Osteocyte (in vitro differentiated cells): ENCODE measurements at regions not wholly inside any gene's neighbourhood (a gene's known extent, or its start where the extent isn't known, plus 50 kb on each side); places are given as distances from the start of the nearest gene placed in this dataset.

ENCODE experiments used
- DNase-seq: peaks from one replicate; pipeline ENCODE4 v3.0.0; 2021; ENCODE audit warnings: mixed read lengths; ENCODE audit not compliant: unreplicated experiment; ENCODE audit errors: extremely low spot score
- H3K27ac Mint-ChIP-seq: one replicate; pipeline ENCODE4 v1.8.0; 2021; ENCODE audit warnings: mild to moderate bottlenecking, mixed read lengths; ENCODE audit not compliant: unreplicated experiment
- H3K27me3 Mint-ChIP-seq: one replicate; pipeline ENCODE4 v1.8.0; 2021; ENCODE audit warnings: mixed read lengths; ENCODE audit not compliant: unreplicated experiment
- H3K36me3 Mint-ChIP-seq: one replicate; pipeline ENCODE4 v1.8.0; 2021; ENCODE audit warnings: mixed read lengths; ENCODE audit not compliant: unreplicated experiment
- H3K4me1 Mint-ChIP-seq: one replicate; pipeline ENCODE4 v1.8.0; 2021; ENCODE audit warnings: mixed read lengths; ENCODE audit not compliant: unreplicated experiment
- H3K4me3 Mint-ChIP-seq: one replicate; pipeline ENCODE4 v1.8.0; 2021; ENCODE audit warnings: mild to moderate bottlenecking, moderate library complexity, mixed read lengths; ENCODE audit not compliant: unreplicated experiment
- H3K9me3 Mint-ChIP-seq: one replicate; pipeline ENCODE4 v1.8.0; 2021; ENCODE audit warnings: mixed read lengths; ENCODE audit not compliant: unreplicated experiment
- CTCF ChIP-seq: fragments of 200-600 bp; sonication (generic); IDR thresholded peaks from 2 replicates; pipeline ENCODE4 v1.5.0; 2021; ENCODE audit warnings: antibody characterized with exemption, mild to moderate bottlenecking, moderate library complexity

DNA sequence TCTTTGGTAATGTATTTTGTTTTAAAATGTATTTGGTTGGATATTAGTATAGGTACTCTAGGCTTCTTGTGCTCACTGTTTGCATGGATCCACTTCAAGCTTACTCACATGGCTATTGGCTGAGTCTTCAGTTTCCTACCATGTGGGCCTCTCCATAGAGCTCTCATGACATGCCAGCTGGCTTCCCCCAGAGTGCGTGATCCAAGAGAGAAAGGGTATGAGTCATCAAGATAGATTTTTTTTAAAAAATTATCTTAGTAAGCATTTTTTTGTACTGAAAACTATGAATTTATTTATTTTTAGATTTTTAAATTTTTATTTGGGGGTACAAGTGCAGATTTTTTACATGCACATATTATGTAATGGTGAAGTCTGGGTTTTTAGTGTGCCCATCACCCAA lies 219.1 kb upstream of the AMOT start:
- no peak for TF ChIP-seq CTCF
- Mint-ChIP-seq H3K27me3 (no peaks in the 10 kb centered on the region), H3K27ac (no peak overlapping the region), H3K36me3 (no peaks in the 10 kb centered on the region), H3K4me3 (no peak overlapping the region), H3K4me1 (no peaks in the 10 kb centered on the region), H3K9me3 (peaks cover 29% of the 10 kb centered on the region)
- no peak for DNase-seq

DNA sequence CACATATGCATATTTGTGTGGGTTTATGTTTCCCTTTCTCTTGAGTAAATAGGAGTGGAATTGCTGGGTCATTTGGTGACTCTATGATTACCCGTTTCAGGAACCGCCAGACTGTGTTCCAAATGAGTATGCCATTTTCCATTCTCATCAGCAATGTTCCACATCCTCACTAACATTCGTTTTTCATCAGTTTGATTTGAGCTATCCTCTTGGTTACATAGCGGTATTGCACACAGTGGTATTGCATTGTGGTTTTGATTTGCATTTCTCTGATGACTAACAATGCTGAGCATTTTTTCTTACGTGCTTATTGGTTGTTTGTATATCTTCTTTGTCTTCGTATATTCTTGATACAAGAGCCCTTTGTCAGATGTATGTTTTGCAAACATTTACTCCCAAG lies 218.0 kb upstream of the AMOT start:
- H3K4me1 Mint-ChIP-seq: no peaks in the 10 kb centered on the region
- no peak overlapping the region for H3K4me3 Mint-ChIP-seq
- H3K36me3 Mint-ChIP-seq: no peaks in the 10 kb centered on the region
- TF ChIP-seq CTCF: no peak
- H3K27me3 Mint-ChIP-seq: no peaks in the 10 kb centered on the region
- H3K9me3 Mint-ChIP-seq: peaks cover 18% of the 10 kb centered on the region
- no peak overlapping the region for H3K27ac Mint-ChIP-seq
- DNase-seq: no peak

- Mint-ChIP-seq H3K36me3 (no peaks in the 10 kb centered on the region), H3K4me1 (no peaks in the 10 kb centered on the region), H3K4me3 (no peak overlapping the region), H3K27ac (no peak overlapping the region), H3K9me3 (peaks cover 30% of the 10 kb centered on the region), H3K27me3 (no peaks in the 10 kb centered on the region)
- no peak for TF ChIP-seq CTCF
- DNase-seq: no peak
Measured at GRCh38 chrX:113048896-113049295, 208.3 kb upstream of the AMOT start.

GRCh38 chrX:113048480-113048879 lies 207.8 kb upstream of the AMOT start:
- Mint-ChIP-seq H3K27ac (no peak overlapping the region), H3K9me3 (peaks cover 34% of the 10 kb centered on the region), H3K27me3 (no peaks in the 10 kb centered on the region), H3K4me1 (no peaks in the 10 kb centered on the region), H3K36me3 (no peaks in the 10 kb centered on the region), H3K4me3 (no peak overlapping the region)
- no peak for DNase-seq
- TF ChIP-seq CTCF: no peak

GRCh38 chrX:113033966-113034680 lies 193.5 kb upstream of the AMOT start:
- TF ChIP-seq CTCF: no peak
- no peak overlapping the region for H3K27ac Mint-ChIP-seq
- H3K4me1 Mint-ChIP-seq: no peaks in the 10 kb centered on the region
- no peak for DNase-seq
- H3K4me3 Mint-ChIP-seq: no peak overlapping the region
- H3K36me3 Mint-ChIP-seq: no peaks in the 10 kb centered on the region
- peaks cover 23% of the 10 kb centered on the region for H3K9me3 Mint-ChIP-seq
- H3K27me3 Mint-ChIP-seq: no peaks in the 10 kb centered on the region
